BLaER1 (cell line): ENCODE measurements at regions not wholly inside any gene's neighbourhood (a gene's known extent, or its start where the extent isn't known, plus 50 kb on each side); places are given as distances from the start of the nearest gene placed in this dataset.
A peak's percentile ranks its signal among the peaks of the same experiment; 100 is the strongest.

ENCODE experiments used
- H3K27ac ChIP-seq: shearing (Covaris generic); formaldehyde crosslinking; 2 replicates; pipeline ENCODE4 v1.8.1; 2022
- H3K27me3 ChIP-seq: shearing (Covaris generic); formaldehyde crosslinking; 2 replicates; pipeline ENCODE4 v1.8.1; 2022
- H3K36me3 ChIP-seq: shearing (Covaris generic); formaldehyde crosslinking; 2 replicates; pipeline ENCODE4 v1.8.1; 2022
- H3K4me1 ChIP-seq: shearing (Covaris generic); formaldehyde crosslinking; 2 replicates; pipeline ENCODE4 v1.8.1; 2022
- H3K4me2 ChIP-seq: shearing (Covaris generic); formaldehyde crosslinking; 2 replicates; pipeline ENCODE4 v1.8.1; 2022
- H3K4me3 ChIP-seq: shearing (Covaris generic); formaldehyde crosslinking; 2 replicates; pipeline ENCODE4 v1.8.1; 2022
- H3K9ac ChIP-seq: shearing (Covaris generic); formaldehyde crosslinking; 2 replicates; pipeline ENCODE4 v1.8.1; 2022
- H3K9me3 ChIP-seq: shearing (Covaris generic); formaldehyde crosslinking; 2 replicates; pipeline ENCODE4 v1.8.1; 2022
- H4K20me1 ChIP-seq: shearing (Covaris generic); formaldehyde crosslinking; 2 replicates; pipeline ENCODE4 v1.8.1; 2022
- Cebpa-rat ChIP-seq: shearing (Covaris generic); IDR thresholded peaks from 2 replicates; pipeline ENCODE4 v1.8.1; 2022

GRCh38 chr5:4395752-4396151, 744.4 kb upstream of the ADAMTS16 start:
- H3K27ac ChIP-seq, result no peak overlapping the region
- H3K4me3 ChIP-seq, result no peak overlapping the region
- H4K20me1 ChIP-seq, result no peaks in the 10 kb centered on the region
- no peaks in the 10 kb centered on the region for H3K27me3 ChIP-seq
- TF ChIP-seq Cebpa-rat, result no peak
- no peaks in the 10 kb centered on the region for H3K36me3 ChIP-seq
- H3K9ac ChIP-seq, result no peak overlapping the region
- H3K9me3 ChIP-seq, result peaks cover 38% of the 10 kb centered on the region
- peaks cover 7% of the 10 kb centered on the region for H3K4me1 ChIP-seq
- no peak overlapping the region for H3K4me2 ChIP-seq

GRCh38 chr5:4405614-4406219, 734.4 kb upstream of the ADAMTS16 start:
- H3K4me3 ChIP-seq, result no peak overlapping the region
- no peaks in the 10 kb centered on the region for H3K4me1 ChIP-seq
- H3K27me3 ChIP-seq, result no peaks in the 10 kb centered on the region
- no peaks in the 10 kb centered on the region for H3K36me3 ChIP-seq
- no peak overlapping the region for H3K4me2 ChIP-seq
- no peak overlapping the region for H3K27ac ChIP-seq
- no peak overlapping the region for H3K9ac ChIP-seq
- H4K20me1 ChIP-seq, result no peaks in the 10 kb centered on the region
- H3K9me3 ChIP-seq, result no peaks in the 10 kb centered on the region
- no peak for TF ChIP-seq Cebpa-rat

GRCh38 chr5:4410151-4410550, 730.0 kb upstream of the ADAMTS16 start:
- TF ChIP-seq Cebpa-rat, result no peak
- no peak overlapping the region for H3K9ac ChIP-seq
- no peaks in the 10 kb centered on the region for H3K9me3 ChIP-seq
- H3K27me3 ChIP-seq, result no peaks in the 10 kb centered on the region
- H3K4me2 ChIP-seq, result no peak overlapping the region
- no peaks in the 10 kb centered on the region for H3K4me1 ChIP-seq
- no peaks in the 10 kb centered on the region for H4K20me1 ChIP-seq
- no peak overlapping the region for H3K4me3 ChIP-seq
- no peak overlapping the region for H3K27ac ChIP-seq
- no peaks in the 10 kb centered on the region for H3K36me3 ChIP-seq

GRCh38 chr5:4411664-4412063, 728.5 kb upstream of the ADAMTS16 start:
- Histone ChIP-seq H3K36me3 (no peaks in the 10 kb centered on the region), H3K9me3 (no peaks in the 10 kb centered on the region), H3K27ac (no peak overlapping the region), H3K4me2 (no peak overlapping the region), H3K4me1 (no peaks in the 10 kb centered on the region), H3K4me3 (no peak overlapping the region), H4K20me1 (no peaks in the 10 kb centered on the region), H3K9ac (no peak overlapping the region), H3K27me3 (no peaks in the 10 kb centered on the region)
- no peak for TF ChIP-seq Cebpa-rat

GRCh38 chr5:4413996-4414395, 726.1 kb upstream of the ADAMTS16 start:
- no peak overlapping the region for H3K27ac ChIP-seq

GRCh38 chr5:4418084-4418483, 722.0 kb upstream of the ADAMTS16 start:
- Histone ChIP-seq H3K9ac (no peak overlapping the region), H3K4me2 (no peak overlapping the region), H3K4me3 (no peak overlapping the region), H3K36me3 (no peaks in the 10 kb centered on the region), H3K27ac (no peak overlapping the region), H3K4me1 (peaks cover 10% of the 10 kb centered on the region), H4K20me1 (no peaks in the 10 kb centered on the region), H3K27me3 (no peaks in the 10 kb centered on the region), H3K9me3 (no peaks in the 10 kb centered on the region)
- no peak for TF ChIP-seq Cebpa-rat

More at GRCh38 chr5:4413996-4414395, 726.1 kb upstream of the ADAMTS16 start:
- no peak overlapping the region for H3K4me2 ChIP-seq
- H3K9ac ChIP-seq, result no peak overlapping the region
- H3K4me3 ChIP-seq, result no peak overlapping the region
- H3K36me3 ChIP-seq, result no peaks in the 10 kb centered on the region
- H3K27me3 ChIP-seq, result no peaks in the 10 kb centered on the region
- no peaks in the 10 kb centered on the region for H3K9me3 ChIP-seq
- TF ChIP-seq Cebpa-rat, result no peak
- H3K4me1 ChIP-seq, result peaks cover 4% of the 10 kb centered on the region
- H4K20me1 ChIP-seq, result no peaks in the 10 kb centered on the region

GRCh38 chr5:4419281-4419680, 720.8 kb upstream of the ADAMTS16 start:
- no peak for TF ChIP-seq Cebpa-rat
- Histone ChIP-seq H3K4me1 (peaks cover 10% of the 10 kb centered on the region), H3K27ac (no peak overlapping the region)

GRCh38 chr5:4420177-4420576, 720.0 kb upstream of the ADAMTS16 start:
- Histone ChIP-seq H3K27ac (no peak overlapping the region), H3K4me1 (peaks cover 10% of the 10 kb centered on the region), H3K9me3 (no peaks in the 10 kb centered on the region), H3K36me3 (no peaks in the 10 kb centered on the region), H3K4me3 (no peak overlapping the region), H4K20me1 (no peaks in the 10 kb centered on the region), H3K9ac (no peak overlapping the region), H3K4me2 (no peak overlapping the region), H3K27me3 (no peaks in the 10 kb centered on the region)
- no peak for TF ChIP-seq Cebpa-rat

More at GRCh38 chr5:4419281-4419680, 720.8 kb upstream of the ADAMTS16 start:
- Histone ChIP-seq H3K36me3 (no peaks in the 10 kb centered on the region), H3K4me2 (peak overlapping the region; percentile 38), H3K4me3 (no peak overlapping the region), H3K9me3 (no peaks in the 10 kb centered on the region), H4K20me1 (no peaks in the 10 kb centered on the region), H3K9ac (no peak overlapping the region), H3K27me3 (no peaks in the 10 kb centered on the region)

- no peaks in the 10 kb centered on the region for H3K27me3 ChIP-seq
Observed at GRCh38 chr5:4420681-4421080, 719.4 kb upstream of the ADAMTS16 start.

GRCh38 chr5:4422247-4422646, 717.9 kb upstream of the ADAMTS16 start:
- Histone ChIP-seq H3K9ac (no peak overlapping the region), H3K27ac (no peak overlapping the region), H3K36me3 (no peaks in the 10 kb centered on the region), H3K4me3 (no peak overlapping the region), H3K9me3 (no peaks in the 10 kb centered on the region), H3K4me2 (no peak overlapping the region), H3K27me3 (no peaks in the 10 kb centered on the region), H4K20me1 (no peaks in the 10 kb centered on the region), H3K4me1 (peaks cover 10% of the 10 kb centered on the region)
- no peak for TF ChIP-seq Cebpa-rat

More at GRCh38 chr5:4420681-4421080, 719.4 kb upstream of the ADAMTS16 start:
- Histone ChIP-seq H3K4me1 (peaks cover 10% of the 10 kb centered on the region), H3K9ac (no peak overlapping the region), H3K36me3 (no peaks in the 10 kb centered on the region), H3K4me2 (no peak overlapping the region), H3K27ac (no peak overlapping the region), H3K9me3 (no peaks in the 10 kb centered on the region), H3K4me3 (no peak overlapping the region), H4K20me1 (no peaks in the 10 kb centered on the region)
- no peak for TF ChIP-seq Cebpa-rat

- H4K20me1 ChIP-seq, result no peaks in the 10 kb centered on the region
- H3K27ac ChIP-seq, result no peak overlapping the region
- H3K9me3 ChIP-seq, result no peaks in the 10 kb centered on the region
- H3K27me3 ChIP-seq, result no peaks in the 10 kb centered on the region
- no peak overlapping the region for H3K4me3 ChIP-seq
- no peak for TF ChIP-seq Cebpa-rat
- H3K9ac ChIP-seq, result no peak overlapping the region
- no peak overlapping the region for H3K4me2 ChIP-seq
- H3K36me3 ChIP-seq, result no peaks in the 10 kb centered on the region
- no peaks in the 10 kb centered on the region for H3K4me1 ChIP-seq
Observed at GRCh38 chr5:4424895-4425294, 715.2 kb upstream of the ADAMTS16 start.
